ENCODE measurements at regions not wholly inside any gene's neighbourhood (a gene's known extent, or its start where the extent isn't known, plus 50 kb on each side); places are given as distances from the start of the nearest gene placed in this dataset.

- H3K4me3 ChIP-seq (ENCODE audit: low read length): no peak overlapping the region
- no peak for DNase-seq (ENCODE audit: low read depth)
- no peak for TF ChIP-seq CTCF (conservative IDR thresholded peaks at IDR 0.05; ENCODE audit: low read depth, low read length)
Measured at GRCh38 chr20:21947406-21947805, 241.9 kb downstream of the PAX1 start.

- no peak for DNase-seq (ENCODE audit: low read depth)
- no peak overlapping the region for H3K4me3 ChIP-seq (ENCODE audit: low read length)
- TF ChIP-seq CTCF (conservative IDR thresholded peaks at IDR 0.05; ENCODE audit: low read depth, low read length): no peak
Measured at GRCh38 chr20:21944227-21944626, 238.8 kb downstream of the PAX1 start.

- TF ChIP-seq CTCF (conservative IDR thresholded peaks at IDR 0.05; ENCODE audit: low read depth, low read length): no peak
- DNase-seq (ENCODE audit: low read depth): no peak
Measured at GRCh38 chr20:21941941-21942805, 236.7 kb downstream of the PAX1 start.

GRCh38 chr20:21936720-21937380 lies 231.4 kb downstream of the PAX1 start:
- TF ChIP-seq CTCF (conservative IDR thresholded peaks at IDR 0.05; ENCODE audit: low read depth, low read length): no peak

More at GRCh38 chr20:21941941-21942805, 236.7 kb downstream of the PAX1 start:
- no peak overlapping the region for H3K4me3 ChIP-seq (ENCODE audit: low read length)

GRCh38 chr20:21936261-21936660 lies 230.8 kb downstream of the PAX1 start:
- no peak for DNase-seq (ENCODE audit: low read depth)
- no peak overlapping the region for H3K4me3 ChIP-seq (ENCODE audit: low read length)
- TF ChIP-seq CTCF (conservative IDR thresholded peaks at IDR 0.05; ENCODE audit: low read depth, low read length): no peak

More at GRCh38 chr20:21936720-21937380, 231.4 kb downstream of the PAX1 start:
- DNase-seq (ENCODE audit: low read depth): no peak
- H3K4me3 ChIP-seq (ENCODE audit: low read length): no peak overlapping the region

GRCh38 chr20:21933526-21933925 lies 228.1 kb downstream of the PAX1 start:
- no peak for DNase-seq (ENCODE audit: low read depth)
- no peak overlapping the region for H3K4me3 ChIP-seq (ENCODE audit: low read length)
- TF ChIP-seq CTCF (conservative IDR thresholded peaks at IDR 0.05; ENCODE audit: low read depth, low read length): no peak
